Left ventricle myocardium inferior (tissue), 1 donor: ENCODE measurements at regions not wholly inside any gene's neighbourhood (a gene's known extent, or its start where the extent isn't known, plus 50 kb on each side); places are given as distances from the start of the nearest gene placed in this dataset.

ENCODE experiments used
- DNase-seq: peaks from one replicate; pipeline ENCODE4 v3.0.0-alpha.2; 2020
- H3K27ac ChIP-seq: fragments of 200-600 bp; replicated peaks from 2 replicates; pipeline ENCODE4 v1.8.0; 2021
- H3K27me3 ChIP-seq: fragments of 200-600 bp; 2 replicates; pipeline ENCODE4 v1.8.0; 2021; ENCODE audit warnings: low read depth
- H3K36me3 ChIP-seq: fragments of 200-600 bp; 2 replicates; pipeline ENCODE4 v1.8.0; 2021
- H3K4me1 ChIP-seq: fragments of 200-600 bp; 2 replicates; pipeline ENCODE4 v1.8.0; 2021
- H3K4me3 ChIP-seq: fragments of 200-600 bp; 2 replicates; pipeline ENCODE4 v1.8.0; 2021; ENCODE audit warnings: mild to moderate bottlenecking, moderate library complexity
- H3K9me3 ChIP-seq: fragments of 200-600 bp; replicated peaks from 2 replicates; pipeline ENCODE4 v1.8.0; 2021
- intact Hi-C: fragments of 100-400 bp; cut with micrococcal nuclease; formaldehyde crosslinking; loops from one replicate; pipeline ENCODE4 v1.11.0; 2022
- TF ChIP-seq, protein P1 (sequence below): fragments of 200-600 bp; IDR thresholded peaks from 2 replicates; pipeline ENCODE4 v1.8.0; 2021; ENCODE audit warnings: antibody characterized with exemption, mild to moderate bottlenecking, borderline replicate concordance
- donor health status: DM: no; HTN: yes; CAD: no; lungs with severe emphysema.

DNA sequence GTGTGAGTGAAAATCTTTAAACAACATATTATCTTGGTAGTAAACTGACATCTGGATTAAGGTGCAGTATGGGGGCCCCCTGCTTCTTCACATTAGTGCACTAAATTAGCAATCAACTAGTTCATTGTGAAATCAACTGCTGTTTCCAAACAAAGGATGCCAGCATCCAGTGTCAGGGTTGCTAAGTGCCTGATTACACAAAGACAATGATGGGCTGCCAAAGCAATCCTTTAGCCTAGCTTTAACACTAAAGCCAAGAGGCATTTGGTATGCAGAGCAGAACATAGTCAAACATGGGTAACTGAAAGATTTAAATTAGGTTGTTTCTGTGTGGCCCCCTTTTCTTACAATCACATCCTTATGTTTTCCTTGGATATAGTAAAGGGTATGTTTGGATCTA lies 543.1 kb upstream of the SLITRK5 start:
- H3K27ac ChIP-seq = no peak overlapping the region
- no peaks in the 10 kb centered on the region for H3K27me3 ChIP-seq
- DNase-seq = no peak
- H3K36me3 ChIP-seq = no peaks in the 10 kb centered on the region
- peaks cover 14% of the 10 kb centered on the region for H3K4me1 ChIP-seq
- TF ChIP-seq, protein P1, sequence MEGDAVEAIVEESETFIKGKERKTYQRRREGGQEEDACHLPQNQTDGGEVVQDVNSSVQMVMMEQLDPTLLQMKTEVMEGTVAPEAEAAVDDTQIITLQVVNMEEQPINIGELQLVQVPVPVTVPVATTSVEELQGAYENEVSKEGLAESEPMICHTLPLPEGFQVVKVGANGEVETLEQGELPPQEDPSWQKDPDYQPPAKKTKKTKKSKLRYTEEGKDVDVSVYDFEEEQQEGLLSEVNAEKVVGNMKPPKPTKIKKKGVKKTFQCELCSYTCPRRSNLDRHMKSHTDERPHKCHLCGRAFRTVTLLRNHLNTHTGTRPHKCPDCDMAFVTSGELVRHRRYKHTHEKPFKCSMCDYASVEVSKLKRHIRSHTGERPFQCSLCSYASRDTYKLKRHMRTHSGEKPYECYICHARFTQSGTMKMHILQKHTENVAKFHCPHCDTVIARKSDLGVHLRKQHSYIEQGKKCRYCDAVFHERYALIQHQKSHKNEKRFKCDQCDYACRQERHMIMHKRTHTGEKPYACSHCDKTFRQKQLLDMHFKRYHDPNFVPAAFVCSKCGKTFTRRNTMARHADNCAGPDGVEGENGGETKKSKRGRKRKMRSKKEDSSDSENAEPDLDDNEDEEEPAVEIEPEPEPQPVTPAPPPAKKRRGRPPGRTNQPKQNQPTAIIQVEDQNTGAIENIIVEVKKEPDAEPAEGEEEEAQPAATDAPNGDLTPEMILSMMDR = no peak
- no peak overlapping the region for H3K4me3 ChIP-seq
- intact Hi-C loops = no loop called here
- no peaks in the 10 kb centered on the region for H3K9me3 ChIP-seq

- intact Hi-C loops = no loop called here
- no peak overlapping the region for H3K27ac ChIP-seq
These were observed 542.7 kb upstream of the SLITRK5 start for GRCh38 chr13:87128491-87128890.

DNA sequence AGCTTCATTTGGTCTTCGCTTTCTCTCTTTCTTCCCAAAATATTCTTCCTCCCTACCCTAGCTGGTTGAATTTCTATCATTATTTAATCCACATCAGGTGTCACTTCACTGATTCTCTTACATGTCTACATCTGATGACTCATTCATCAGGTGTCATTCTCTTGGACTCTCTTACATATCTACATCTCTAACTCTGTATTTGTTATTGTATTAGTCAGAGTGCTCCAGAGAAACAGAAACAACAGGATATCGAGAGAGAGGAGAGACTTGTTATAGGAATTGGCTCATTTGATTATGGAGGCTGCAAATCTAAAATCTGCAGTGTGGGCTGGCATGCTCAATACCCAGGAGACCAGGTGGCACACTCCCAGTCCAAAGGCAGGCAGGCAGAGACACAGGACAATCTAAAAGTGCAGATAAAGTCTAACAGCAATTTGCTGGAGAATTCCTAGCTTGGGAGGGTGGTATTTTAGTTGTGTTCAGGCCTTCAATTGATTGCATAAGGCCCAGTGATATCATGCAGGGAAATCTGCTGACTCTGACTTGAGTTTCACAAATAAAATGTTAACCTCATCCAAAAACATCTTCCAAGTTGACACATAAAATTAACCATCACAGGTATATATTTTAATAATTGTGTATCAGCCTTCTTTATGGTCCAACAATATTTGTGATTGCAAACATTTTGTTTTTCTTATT lies 541.4 kb upstream of the SLITRK5 start:
- no peak for DNase-seq
- H3K4me1 ChIP-seq = peaks cover 14% of the 10 kb centered on the region
- no peaks in the 10 kb centered on the region for H3K27me3 ChIP-seq
- H3K4me3 ChIP-seq = no peak overlapping the region
- intact Hi-C loops = no loop called here
- no peak overlapping the region for H3K27ac ChIP-seq
- H3K9me3 ChIP-seq = no peaks in the 10 kb centered on the region
- TF ChIP-seq, protein P1 = no peak
- H3K36me3 ChIP-seq = no peaks in the 10 kb centered on the region

More at GRCh38 chr13:87128491-87128890, 542.7 kb upstream of the SLITRK5 start:
- H3K4me3 ChIP-seq = no peak overlapping the region
- H3K36me3 ChIP-seq = no peaks in the 10 kb centered on the region
- H3K4me1 ChIP-seq = peaks cover 14% of the 10 kb centered on the region
- H3K27me3 ChIP-seq = no peaks in the 10 kb centered on the region
- TF ChIP-seq, protein P1 = no peak
- no peak for DNase-seq
- no peaks in the 10 kb centered on the region for H3K9me3 ChIP-seq

DNA sequence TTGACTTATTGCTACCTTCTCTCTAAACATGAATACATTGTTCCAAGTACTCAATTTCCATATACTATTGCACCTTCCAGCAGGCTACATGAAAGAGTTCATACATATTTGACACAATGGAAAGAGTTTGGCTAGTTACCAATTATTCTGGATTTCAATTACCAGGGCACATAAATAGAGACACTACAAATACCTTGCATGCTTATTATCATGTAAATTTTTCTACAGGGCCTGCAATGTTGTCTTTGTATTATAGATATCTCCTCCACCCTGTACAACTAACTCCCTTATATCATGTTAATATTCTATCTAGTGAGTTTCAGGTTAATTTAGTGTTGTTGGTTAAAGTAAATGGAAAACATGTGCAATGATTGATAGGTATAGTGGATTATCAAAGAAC lies 540.7 kb upstream of the SLITRK5 start:
- intact Hi-C loops = no loop called here
- Histone ChIP-seq H3K27me3 (no peaks in the 10 kb centered on the region), H3K4me1 (peaks cover 14% of the 10 kb centered on the region), H3K36me3 (no peaks in the 10 kb centered on the region), H3K9me3 (no peaks in the 10 kb centered on the region), H3K4me3 (no peak overlapping the region), H3K27ac (no peak overlapping the region)
- no peak for DNase-seq
- TF ChIP-seq, protein P1 = no peak

GRCh38 chr13:87131611-87132010 lies 539.6 kb upstream of the SLITRK5 start:
- no peak for DNase-seq
- intact Hi-C loops = no loop called here
- no peak overlapping the region for H3K27ac ChIP-seq
- no peaks in the 10 kb centered on the region for H3K36me3 ChIP-seq
- TF ChIP-seq, protein P1 = no peak
- H3K4me3 ChIP-seq = no peak overlapping the region
- peaks cover 14% of the 10 kb centered on the region for H3K4me1 ChIP-seq
- H3K9me3 ChIP-seq = no peaks in the 10 kb centered on the region
- no peaks in the 10 kb centered on the region for H3K27me3 ChIP-seq
